HG02678 (cell line): ENCODE measurements at regions not wholly inside any gene's neighbourhood (a gene's known extent, or its start where the extent isn't known, plus 50 kb on each side); places are given as distances from the start of the nearest gene placed in this dataset.
"Not testable (repeated sequence)": the region's sequence is repeated elsewhere in the genome, so short reads cannot be mapped to it uniquely, and the experiment has no call there.

Experiments
- ATAC-seq: cut with Tn5 transposase; IDR thresholded peaks from one replicate; pipeline ENCODE4 v1.9.1; 2021; ENCODE audit warnings: mild to moderate bottlenecking, moderate library complexity; ENCODE audit not compliant: unreplicated experiment

DNA sequence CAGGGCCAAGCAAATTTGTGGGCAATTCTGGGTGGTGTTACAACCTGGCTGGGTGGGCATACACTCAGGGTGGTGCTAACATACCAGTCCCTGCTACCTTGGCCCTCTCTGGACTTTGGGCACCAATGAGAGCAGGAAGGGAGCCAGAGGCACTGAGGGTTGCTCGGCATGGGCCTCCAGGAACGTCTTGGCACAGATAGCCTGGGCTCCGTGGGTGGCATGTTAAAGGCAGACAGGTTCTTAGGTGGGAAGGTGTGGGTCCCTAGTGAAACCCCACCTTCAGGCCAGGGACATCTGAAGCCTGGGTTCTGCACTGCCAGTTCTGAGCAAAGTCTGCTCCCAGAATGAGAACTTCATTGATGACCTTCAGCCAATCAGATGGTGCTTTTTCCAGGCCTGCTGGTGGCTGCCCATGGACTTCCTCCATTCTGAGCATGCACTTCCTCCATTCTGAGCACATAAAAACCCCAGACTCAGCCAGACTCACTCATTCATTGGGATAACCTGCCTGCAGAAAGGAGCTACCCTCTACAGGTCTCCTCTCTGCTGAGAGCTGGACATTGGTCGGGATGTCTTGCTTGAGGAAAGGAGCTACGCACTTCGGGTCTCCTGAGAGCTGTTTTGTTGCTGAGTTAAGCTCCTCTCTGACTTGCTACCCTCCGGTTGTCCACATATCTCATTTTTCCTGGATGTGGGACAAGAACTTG lies 2567.1 kb downstream of the PCDH9 start:
- no peak for ATAC-seq

DNA sequence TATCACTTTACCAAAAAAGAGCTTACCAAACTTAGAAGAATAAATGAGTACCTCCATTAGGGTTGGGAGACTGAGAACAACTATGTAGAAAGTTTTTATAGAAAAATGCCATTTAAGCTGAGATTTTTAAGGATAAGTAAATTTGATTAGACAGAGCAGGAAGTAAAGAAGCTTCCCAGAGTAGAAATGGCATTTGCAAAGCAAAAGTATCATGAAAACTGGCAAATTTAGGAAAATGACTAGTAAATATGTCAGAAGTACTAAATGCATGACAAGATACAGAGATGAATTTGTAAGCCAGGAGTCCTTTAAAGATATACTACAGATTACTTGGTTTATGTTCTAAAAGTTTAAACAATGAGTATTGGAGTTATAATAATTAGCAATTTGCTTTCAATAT lies 2581.8 kb downstream of the PCDH9 start:
- no peak for ATAC-seq

DNA sequence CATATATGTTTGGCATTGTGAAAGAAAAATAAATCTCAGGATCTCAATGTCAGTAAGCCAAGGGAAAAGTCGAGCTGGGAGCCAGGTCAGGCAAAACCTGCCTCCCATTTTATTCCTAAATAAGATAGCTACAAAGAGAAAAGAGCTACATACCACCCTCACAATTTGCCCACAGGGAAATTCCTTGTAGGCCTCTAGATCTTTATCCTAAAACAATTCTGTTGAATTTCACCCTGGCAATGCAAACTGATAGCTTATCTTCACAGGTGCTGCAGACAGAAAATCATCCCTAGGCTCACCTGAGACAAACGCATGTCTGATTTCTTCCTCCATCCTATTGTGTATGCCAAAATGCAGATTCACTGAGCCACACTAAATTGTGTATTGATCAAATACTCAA lies 2587.1 kb downstream of the PCDH9 start:
- no peak for ATAC-seq

DNA sequence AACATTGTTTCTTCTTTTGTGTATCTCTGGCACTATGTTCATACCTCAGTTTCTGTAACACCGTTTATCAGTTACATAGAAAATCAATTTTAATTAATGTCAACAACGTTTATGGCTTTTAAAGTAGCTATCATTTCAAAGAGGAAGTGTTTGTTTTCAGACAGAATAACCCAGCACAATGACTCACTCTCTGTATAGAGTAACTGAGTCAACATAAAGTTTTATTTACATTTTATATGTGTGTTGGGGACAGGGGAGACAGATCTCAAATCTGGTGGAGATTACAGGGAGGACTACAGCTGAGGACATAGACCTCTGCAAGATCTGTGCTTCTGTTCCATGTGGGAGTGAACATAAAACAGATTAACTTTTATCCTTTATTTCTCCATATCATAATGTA lies 2590.1 kb downstream of the PCDH9 start:
- ATAC-seq, result no peak

DNA sequence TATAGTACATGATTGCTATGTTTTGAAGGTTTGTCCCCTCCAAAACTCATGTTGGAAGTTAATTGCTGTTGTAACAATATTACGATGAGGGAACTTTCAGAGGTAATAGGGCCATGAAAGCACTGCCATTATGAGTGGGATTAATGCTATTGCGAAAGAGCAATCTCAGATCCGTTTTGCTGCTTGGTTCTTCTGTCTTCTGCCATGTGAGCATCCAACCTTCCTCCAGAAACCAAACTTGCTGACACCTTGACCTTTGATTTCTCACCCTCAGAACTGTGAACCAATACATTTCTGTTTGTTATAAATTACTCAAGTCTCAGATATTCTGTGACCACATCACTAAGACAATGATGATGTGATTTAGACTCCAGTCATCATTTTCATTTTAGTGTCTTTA lies 2590.9 kb downstream of the PCDH9 start:
- ATAC-seq, result no peak

DNA sequence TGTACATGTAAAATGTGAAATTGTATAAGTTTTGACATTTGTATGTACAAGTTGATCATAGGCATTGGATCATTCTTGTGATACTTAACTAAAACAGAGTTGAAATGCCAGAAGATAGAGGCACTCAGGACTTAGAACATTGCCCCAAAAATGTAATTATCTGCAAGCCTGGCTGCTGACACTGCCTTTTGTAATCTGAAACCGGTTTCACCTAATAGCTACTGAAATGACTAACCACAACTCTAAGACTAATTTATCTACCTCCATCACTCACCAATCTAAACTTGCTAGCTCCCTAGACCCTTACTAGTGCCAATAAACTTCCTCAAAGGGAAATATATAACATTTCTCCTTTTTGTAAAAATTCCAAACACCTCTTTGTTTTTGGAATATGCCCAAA lies 2596.2 kb downstream of the PCDH9 start:
- no peak for ATAC-seq

DNA sequence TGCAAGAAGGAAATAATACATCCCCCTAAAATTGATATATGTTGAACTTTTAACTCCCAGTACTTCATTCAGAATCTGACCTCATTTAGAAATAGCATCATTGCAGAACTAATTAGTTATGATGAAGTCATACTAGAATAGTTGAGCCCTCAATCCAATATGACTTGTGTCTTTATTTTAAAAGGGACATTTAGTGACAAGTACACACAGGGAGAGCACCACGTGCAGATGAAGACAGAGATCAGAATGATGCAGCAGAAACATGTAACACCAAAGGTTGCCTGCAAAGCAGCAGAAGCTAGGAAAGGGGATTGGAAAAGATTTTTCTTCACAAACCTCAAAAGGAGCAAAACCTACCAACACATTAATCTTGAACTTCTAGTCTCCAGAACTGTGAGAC lies 2602.5 kb downstream of the PCDH9 start:
- no peak for ATAC-seq

DNA sequence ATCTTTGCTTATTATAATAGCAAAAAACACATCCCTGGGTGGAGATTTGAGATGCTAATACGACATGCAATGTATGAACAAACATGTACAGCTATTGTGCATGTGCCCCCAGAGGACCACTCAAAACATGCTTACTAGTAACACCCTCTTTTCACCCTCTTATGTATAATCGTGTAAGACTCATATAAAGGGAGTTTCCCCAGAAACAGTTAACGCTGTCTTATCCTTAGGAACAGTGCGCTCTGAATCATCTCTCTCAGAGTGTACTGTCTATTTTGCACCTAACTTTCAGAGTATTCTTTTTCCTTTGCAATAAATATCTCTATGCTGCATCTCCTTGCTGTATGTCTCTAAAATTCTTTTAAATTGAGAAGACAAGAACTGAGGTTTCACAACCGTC lies 2604.0 kb downstream of the PCDH9 start:
- no peak for ATAC-seq

DNA sequence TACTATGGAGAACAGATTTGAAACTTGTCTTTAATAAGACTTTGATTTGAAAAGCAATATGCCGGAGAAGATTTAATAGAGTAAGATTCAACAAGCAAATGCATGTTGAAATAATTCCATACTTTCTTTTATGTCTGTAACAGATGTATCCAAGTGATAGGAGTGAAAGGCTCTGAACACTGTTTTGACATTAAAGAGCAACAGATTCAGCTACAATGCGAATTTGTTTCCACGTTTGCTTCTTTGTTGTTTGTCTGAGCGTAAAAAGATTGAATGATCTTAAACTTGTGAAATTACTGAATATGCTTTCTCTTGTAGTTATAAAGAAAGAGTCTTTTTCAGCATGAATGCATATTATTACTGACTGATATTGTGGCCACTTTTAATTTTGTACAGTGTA lies 2612.9 kb downstream of the PCDH9 start:
- no peak for ATAC-seq

DNA sequence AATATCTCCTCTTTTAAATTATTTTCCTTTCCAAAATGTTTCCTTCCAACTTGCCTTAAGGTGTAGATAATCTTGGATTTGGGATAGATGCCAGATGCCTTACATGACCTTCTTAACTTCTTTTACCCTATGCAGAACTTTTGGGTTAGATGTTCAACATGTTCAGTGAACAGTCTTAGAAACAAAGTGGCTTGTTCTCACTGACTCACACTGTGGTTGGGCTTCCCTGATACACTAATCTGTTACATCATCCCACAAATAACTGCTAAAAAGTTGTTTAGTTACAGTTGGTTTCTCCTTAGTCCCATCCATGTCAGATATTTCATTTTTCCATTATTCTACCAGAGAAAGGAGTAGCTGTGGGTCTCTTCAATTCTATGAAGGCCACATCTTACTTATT lies 2638.2 kb downstream of the PCDH9 start:
- no peak for ATAC-seq

DNA sequence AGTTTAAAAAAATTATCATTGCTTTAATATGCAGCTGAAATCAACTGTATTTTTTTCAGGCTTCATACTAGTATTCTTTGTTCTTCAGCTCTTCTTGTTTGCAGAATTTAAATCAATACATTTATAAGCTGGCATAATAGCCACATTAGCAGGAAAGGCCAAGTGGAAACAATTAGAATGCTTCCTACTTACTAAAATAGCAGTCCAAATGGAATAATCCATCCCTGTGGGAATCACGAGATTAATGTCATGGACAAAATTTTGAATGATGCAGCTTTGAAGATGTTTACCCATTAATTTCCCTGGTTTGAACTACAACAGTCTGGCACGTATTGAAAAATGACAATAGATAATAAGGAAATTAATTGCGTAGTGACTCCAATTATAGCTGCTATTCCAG lies 2650.8 kb downstream of the PCDH9 start:
- no peak for ATAC-seq

DNA sequence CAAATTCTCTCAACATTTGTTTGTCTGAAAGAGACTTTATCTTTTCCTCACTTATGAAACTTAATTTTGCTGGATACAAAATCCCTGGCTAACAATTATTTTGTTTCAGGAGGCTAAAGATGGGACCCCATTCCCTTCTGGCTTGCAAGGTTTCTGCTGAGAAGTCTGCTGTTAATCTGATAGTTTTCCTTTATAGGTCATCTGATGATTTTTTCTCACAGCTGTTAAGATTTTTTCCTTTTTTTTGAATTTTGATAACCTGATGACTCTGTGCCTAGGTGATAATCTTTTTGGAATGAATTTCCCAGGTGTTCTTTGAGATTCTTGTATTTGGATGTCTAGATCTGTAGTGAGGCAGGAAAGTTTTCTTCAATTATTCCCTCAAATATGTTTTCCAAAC lies 2661.4 kb downstream of the PCDH9 start:
- no peak for ATAC-seq

DNA sequence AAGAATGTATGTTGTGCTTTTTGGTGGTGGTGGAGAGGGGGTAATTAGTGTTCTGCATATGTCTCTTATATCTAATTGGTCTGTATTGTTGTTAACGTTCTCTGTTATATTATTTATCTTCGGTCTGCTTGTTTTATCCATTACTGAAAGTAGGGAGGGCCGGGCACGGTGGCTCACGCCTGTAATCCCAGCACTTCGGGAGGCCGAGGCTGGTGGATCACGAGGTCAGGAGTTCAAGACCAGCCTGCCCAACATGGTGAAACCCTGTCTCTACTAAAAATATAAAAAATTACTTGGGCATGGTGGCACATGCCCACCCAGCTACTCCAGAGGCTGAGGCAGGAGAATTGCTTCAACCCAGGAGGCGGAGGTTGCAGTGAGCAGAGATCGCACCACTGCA lies 2672.1 kb downstream of the PCDH9 start:
- not testable (repeated sequence) for ATAC-seq

DNA sequence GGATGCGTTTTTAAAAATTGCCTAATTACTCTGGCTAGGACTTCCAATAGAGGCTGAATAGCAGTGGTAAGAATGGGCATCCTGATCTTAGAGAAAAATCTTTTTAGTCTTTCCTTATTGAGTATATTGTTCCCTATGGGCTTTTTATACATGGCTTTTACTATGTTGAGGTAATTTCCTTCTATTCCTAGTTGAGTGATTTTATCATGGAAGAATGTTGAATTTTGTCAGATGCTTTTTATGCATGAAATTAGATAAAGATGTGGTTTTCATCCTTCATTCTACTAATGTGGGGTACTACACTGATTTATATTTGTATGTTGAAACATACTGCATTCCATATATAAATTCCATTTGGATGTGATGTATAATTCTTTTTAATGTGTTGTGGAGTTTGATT lies 2673.8 kb downstream of the PCDH9 start:
- ATAC-seq, result no peak

DNA sequence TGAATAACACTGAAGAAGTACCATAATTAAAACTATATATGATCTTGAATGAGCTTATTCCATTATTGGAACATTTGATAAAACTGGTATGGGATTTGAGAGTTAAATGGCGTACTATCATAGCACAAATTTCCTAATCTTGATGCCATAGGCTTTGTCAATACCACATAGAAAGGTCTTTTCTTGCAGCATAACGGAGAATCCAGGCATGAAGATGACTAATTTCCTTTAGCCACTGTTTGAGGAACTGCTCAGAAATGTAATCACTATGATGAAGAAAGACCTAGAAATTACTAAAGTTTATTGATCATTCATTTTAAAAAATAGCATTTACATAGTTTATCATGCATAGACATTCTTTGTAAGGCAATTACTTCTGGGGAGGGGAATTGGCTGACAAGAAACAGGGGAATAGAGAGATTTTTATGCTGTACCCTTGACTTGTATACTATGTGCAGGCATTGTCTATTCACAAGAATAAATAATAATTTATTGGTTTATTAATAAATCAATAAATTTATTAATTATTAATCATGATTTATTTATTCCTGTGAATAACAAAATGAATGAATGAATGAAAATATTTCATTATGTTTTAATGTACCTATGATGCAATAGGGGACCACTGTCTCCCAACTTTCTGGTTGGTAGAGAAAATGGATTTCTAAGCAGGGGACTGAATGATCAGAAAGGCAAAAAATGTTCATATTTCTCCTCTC lies 2676.6 kb downstream of the PCDH9 start:
- ATAC-seq, result no peak

DNA sequence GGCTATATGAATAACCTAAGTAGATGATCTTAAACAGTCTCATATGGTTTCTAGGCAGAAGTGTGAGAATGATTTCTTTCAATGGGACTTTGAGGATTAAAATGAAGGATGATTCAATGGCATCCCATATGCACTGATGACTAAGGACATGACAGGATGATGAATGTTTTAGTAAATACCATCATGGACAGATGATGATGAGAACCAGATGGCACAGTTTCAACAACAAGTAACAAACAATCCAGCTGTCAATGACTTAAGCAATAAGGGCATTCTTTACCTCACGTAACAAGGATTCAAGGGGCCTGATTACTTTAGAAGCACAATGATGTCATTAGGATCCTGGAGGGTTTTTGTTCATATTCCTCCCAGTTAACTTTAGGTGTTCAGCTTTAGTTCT lies 2678.4 kb downstream of the PCDH9 start:
- ATAC-seq, result no peak

DNA sequence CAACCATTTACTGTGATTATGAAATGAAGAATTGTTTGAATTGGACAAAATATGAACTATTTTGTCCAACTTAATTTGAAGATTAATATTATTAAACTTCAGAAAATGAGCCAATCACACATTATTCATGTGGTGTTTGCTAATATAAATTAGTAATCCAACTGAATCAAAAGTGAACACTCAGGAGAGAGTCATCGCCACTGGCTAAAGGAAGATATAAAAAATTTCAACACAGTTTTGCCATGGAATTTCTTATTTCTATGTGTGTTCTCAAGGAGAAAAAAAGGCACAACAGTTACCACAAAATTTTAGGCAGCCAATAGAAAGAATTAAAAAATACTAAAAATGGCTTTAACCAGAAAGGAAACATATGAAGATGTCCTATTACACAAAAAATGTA lies 2683.8 kb downstream of the PCDH9 start:
- no peak for ATAC-seq

DNA sequence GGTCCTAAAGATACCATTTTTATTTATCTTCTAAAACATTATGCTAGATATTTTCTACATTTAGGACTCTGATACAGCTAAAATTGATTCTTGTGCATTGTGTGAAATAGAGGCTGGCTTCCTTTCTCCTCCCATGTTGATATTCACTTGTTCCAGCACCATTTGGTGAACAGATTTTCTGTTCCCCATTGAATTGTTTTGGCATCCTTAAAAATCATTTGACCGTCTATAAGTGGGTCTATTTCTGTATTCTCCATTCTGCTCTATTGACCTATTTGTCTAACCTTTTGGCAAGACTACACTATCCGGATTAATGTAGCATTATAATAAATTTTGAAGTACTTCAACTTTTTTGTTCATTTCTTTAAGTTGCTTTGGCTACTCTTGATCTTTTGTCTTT lies 2689.2 kb downstream of the PCDH9 start:
- no peak for ATAC-seq

DNA sequence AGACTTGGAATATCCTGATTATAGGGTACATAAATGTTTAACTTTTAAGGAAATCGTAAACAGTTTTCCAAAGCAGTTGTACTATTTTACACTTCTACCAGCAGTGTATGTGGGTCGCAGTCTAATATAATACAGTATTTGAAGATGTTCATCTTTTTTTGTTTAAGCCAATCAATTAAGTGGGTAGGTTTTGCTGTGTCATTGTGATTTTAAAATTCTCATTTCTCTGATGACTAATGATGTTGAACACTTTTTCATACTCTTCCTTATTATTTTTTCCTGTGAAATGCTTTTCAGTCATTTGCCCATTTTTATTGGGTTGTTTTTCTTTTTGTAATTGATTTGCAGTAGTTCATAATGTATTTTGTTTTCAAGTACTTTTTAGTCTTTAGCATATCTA lies 2689.7 kb downstream of the PCDH9 start:
- no peak for ATAC-seq

DNA sequence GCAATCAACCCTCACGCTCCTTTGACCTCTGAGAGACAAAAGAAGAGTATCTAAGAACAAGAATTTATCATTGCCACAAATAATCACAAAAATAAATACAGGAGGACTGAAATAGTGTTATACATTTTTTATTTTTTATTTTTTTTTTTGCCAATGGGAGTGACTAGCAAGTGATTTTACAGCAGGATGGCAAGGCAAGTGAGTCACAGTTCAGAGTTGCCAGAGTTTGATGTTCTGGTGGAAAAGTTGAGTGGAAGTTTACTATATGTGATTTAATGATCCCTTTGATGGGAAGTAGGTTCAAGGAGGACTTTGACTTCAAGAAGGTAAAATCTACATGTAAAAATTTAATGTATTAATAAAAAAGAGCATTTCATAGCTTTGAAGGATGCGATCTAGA lies 2691.4 kb downstream of the PCDH9 start:
- no peak for ATAC-seq

DNA sequence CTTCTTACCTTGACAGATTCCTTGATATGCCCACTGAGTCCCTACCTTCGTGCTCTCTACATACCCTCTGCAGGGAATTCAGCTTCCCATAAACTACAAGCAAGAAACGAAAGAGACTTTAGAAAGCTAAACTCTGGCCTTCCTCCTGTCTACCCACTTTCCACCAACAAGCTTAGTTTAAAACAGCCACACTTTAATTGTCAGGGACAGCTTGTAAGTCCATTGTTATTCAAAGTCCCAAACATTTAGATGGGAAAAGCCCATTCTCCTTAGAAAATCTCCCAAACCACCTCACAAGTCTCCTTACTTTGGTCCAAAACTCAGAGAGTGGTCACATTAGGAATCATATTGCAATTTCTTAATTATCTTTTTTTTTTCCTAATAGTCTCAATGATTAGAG lies 2695.8 kb downstream of the PCDH9 start:
- no peak for ATAC-seq

DNA sequence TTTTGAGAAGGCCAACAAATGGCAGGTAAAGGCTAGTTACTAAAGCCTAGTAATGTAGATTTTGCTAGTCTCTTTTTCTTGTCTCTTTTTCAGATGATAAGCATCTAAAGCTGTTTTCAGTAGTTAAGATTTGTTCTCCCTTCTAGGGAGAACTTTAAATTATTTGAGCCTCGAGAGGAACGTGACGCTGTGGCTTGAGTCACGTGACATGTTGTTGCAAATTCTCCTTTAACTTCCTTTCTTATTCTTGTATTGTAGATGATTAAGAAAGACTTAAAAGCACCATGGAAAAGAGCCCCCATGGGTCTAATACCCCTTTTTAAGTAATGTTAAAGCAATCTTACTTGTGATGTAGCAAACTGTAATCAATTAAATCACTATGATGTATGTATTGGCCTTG lies 2698.7 kb downstream of the PCDH9 start:
- no peak for ATAC-seq
